GM19240 (cell line): ENCODE measurements at regions not wholly inside any gene's neighbourhood (a gene's known extent, or its start where the extent isn't known, plus 50 kb on each side); places are given as distances from the start of the nearest gene placed in this dataset.

Experiments used
- DNase-seq: peaks from one replicate; pipeline ENCODE4 v3.0.0; 2011; ENCODE audit warnings: low spot score; ENCODE audit not compliant: insufficient read length

DNA sequence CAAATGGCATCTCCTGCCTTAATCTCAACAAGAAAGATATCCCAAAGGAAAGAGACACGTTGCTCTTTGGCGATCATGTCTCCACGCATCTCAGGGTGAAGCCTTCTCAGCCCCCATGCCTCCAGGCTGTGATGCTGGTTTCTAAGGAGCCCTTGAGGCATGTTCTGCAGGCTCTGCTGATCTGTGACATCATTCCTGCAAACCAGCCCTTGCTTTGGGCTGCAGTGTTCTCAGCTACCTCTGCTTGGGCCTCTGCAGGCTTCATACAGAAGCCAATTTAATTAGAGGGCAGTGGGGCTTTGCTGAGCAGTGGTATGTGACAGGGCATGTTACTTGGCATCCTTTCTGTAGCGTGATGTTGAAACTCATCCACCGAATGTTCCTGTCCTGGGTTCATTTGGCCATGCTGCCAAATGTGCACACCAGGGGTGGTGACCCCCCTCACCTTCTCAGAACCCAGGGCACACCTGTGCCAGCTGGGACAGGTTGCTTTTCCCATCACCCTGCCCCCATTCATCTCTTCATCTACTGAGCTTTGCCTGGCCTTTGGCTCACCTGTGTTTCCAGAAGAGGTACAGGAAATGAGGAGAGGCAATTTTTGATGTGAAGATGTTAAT lies 230.9 kb downstream of the TEX29 start:
- no peak for DNase-seq

DNA sequence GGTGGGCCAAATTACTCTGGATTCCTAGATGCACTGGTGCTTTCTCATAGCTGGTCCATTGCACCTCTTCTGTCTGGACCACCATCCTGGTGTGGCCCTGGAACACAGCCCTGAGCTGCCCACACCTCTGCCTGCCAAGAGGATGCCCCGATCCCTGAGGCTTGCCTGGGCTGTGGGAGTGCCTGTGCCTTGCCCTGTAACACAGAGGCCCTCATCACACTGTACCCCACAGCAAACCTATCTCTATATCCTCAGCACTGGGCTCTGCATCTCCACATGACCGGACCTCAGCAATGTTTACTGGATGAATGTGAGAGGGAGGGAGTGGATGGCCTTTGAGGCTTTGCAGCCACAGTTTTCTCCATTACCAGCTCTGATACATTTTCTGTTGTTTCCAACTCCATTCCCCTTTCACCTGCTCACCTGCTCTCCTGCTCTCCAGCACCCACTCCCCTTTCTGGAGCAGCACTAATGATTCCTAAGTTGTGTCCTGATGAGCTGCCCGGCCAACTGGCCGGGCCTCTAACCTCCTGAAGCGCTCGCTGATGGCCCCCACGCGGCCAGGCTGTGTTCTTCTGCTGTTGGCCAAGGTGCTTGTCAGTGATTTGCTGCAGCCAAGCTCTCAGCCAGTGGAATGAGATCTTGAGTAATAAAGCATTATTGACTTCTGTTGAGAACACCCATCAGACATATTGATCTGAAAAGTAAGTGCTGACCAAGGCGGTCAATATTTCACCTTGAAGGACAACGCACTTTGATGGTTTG lies 232.6 kb downstream of the TEX29 start:
- no peak for DNase-seq

DNA sequence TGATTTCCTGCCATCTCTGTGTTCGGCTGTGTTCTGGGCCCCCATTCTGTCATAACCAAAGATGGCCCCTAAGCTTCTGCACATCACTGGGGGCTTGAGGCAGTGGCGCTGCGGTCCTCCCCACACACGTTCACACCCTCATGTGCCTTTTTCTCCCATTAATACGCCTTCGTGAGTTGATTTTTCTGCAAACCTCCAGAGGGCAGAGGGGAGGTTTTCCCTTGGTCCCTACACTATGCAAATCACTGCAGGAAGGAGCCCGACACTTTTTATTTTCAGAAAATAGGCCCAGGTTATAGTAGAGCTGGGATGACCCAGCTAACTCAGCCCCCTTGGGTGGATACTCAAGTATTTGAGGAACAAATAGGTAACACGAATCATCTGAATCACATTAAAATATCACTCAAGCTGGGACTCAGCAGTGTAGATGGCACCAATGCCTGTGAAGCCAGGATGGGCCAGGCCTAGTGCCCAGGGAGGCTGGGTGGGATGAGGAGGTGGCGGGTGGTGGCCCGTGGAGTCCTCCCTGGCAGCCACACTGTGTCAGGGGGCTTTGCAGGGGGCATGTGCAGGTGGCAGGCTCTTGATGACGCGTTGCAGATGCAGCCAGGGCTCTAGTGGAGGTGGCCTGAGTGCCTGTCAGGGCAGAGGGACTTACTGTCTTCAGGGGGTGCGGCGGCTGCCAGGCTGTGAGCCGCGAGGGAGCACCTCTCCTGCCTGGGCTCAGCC lies 234.3 kb downstream of the TEX29 start:
- no peak for DNase-seq

DNA sequence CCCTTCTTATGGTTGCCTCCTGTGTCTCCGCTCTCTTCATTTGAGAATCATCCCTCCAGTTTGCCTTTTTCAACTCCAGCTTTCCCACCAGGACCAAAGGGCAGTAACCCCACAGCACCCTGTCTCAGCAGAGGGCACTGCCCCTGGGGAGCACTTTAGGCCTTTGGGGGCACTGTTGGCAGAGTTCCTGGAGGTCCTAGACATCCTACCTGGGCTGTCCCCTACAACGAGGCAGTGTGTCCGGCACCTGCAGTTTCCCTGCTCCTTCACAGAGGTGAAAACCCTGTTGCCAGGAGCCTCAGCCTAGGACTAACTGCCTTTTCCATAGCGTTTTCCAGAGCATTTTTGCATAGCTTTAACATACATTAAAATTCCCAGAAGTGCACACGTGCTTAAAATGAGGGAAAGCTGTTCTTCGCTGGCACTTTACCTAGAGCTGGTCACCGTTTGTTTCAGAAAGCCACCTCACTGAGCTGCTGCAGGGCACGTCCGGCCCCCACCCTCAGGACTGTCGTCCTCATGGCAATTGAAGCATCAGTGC lies 234.9 kb downstream of the TEX29 start:
- DNase-seq: no peak

DNA sequence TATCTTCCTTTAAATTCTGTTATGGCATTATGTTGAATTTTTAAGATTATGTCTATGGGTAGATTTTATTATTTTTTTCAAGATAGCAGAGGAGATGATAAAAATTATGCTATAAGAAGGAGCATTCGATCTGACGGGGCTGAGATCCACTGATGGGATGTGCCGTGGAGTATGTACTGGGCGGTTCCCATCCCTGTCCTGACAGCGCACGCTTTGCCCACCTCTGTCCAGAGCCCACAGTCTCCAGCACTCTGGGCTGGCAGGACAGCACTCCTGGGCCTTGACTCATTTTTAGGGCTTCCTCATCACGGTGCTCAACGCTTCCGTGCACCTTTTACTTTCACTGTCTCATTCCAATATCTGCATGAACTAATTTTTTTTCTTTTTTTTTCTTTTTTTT lies 235.5 kb downstream of the TEX29 start:
- no peak for DNase-seq

DNA sequence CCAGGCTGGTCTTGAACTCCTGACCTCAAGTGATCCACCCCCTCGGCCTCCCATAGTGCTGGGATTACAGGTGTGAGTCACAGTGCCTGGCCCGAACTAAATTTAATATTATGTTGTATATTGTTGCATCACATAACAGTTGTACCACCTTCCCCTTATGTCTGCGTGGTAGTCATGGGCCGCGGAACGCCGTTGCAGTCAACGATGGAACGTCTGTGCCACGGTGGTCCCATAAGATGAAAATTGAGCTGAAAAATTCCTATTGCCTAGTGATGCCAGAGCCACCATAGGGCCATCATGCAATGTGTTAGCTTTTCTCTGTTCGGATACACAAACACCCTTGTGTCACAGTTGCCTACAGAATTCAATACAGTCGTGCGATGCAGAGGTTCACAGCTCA lies 236.1 kb downstream of the TEX29 start:
- no peak for DNase-seq

DNA sequence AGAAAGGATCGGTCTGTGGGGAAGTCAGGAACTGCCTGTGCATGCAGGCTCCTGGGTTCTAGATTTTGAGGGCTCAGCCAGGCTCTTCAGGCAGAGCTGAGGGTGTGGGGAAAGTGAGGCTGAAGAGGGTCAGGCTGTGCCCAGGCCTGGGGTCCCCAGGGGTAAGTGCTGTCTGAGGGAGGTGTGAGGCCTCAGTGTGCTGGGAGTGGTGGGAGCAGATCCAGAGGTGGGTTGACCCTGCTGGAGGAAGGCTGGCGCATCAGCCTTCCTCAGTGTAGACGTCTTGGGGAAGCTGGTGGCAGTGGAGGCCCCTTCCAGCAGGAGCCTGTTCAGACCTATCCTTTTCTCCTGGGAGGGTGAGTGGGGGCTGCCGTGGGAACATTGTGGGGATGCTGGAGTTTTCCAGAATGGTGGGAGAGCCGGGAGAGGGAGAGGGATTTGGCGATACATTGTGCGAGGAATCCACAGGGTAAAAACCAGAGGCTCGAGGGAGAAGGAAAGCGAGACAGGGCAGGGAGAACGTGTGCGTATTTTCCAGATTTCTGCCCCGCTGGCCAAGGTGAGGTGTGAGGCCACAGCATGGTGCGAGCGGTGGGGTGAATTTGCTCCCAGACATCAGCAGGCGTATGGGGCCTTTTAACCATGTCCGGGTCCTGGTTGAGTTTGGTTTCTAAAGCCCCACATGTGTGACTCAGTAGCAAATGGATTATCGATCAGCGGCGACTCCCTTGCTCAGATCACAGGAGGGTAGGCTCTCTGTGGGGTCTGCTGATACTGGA lies 237.7 kb downstream of the TEX29 start:
- no peak for DNase-seq

DNA sequence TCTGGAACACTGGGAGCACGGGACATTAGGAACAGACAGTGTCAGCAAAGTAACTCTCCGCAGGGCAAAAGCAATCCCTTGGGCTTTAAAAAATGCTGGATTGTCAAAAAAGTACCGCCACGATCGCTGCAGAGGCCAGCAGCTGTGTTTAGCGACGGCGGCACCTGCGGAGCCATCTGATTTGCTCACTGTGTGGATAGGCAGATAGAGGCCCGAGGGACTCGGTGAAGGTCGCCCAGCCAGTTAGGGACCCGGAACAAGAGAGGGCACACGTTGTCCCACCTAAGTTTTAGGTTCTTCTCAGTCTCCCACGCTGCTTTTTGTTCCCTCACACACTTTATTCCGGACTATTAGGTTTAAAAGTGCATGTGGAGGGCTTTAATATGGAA lies 238.3 kb downstream of the TEX29 start:
- DNase-seq: no peak

DNA sequence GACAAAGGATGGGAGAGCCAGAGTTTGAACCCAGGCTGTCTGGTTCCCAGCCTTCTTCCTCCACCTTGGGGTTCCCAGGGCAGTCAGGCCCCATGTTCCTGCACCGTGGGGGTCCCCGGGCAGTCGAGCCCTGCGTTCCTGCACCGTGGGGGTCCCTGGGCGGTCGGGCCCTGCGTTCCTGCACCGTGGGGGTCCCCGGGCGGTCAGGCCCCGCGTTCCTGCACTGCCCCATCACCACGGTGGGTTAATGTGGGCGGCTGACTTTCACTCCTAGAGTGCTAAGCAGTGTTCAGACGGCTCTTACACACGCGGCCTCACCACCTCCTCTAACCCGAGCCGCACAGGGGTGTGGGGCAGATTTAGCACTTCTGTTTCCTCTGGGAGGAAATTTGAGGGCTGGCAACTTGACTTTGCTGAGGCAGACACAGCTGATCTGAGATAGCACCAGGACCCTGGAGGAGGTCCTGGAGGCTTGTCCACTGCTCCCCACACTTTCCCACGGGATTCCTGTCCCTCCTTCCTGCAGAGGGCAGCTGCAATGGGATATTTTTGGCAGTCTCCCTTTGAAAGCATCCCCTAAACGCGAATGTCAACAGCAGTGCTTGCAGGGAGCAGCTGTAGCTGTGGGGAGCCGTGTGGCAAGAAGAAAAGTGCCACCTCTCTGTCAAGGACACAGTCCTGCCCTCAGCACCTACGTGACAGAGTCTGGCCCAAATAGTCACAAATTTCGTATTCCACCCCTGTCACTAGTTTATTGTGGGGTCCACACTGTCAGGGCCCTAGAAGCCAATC lies 239.4 kb downstream of the TEX29 start:
- no peak for DNase-seq

DNA sequence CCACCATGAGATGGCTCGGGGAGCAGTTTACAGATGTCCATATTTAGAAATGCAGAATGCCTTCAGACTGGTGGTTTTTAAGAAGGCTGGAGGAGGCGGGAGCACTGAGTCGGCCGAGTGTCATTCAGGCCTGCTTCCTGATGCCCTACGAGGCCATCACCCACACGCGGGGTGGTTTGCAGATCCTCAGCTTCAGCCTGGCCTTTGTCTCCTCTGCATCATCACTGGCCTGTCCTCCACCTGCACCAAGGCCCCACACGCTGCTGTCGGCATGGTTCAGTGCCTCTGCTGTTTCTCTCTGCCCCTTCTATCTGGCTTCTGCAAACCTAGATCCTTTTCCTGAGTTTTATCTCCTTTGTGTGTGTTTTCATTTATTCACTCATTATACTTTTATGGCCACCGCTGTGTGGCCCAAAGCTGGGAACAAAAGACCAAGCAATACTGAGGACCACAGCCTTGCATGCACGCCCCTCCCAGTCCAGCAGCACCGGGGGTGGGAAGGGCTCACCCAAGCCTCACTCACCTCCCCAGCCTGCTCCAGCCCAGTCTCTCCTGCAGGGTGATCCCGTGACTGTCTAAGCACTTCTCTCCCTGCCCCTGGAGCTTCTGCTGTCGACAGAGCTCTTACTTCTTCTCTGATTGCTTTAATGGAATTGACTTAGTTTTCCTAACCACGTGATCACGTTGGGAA lies 240.8 kb downstream of the TEX29 start:
- no peak for DNase-seq

DNA sequence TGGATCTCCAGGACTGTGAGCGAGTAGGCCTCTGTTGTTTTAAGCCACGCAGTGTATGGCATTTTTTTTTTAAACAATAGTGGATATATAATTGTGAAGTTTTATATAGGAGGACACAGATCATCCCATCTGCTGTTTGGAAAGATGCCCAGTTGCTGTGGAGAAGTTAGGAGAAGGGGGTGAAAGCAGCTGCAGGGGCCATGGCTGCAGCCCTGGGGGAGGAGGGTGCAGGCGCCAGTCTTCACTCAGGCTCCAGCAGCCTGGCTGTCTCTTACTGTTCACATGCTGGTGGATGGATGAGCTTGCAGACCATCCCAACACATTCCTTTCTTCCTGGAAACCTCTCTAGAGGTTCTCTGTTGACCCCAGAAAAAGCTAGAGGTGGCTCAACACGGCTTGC lies 242.3 kb downstream of the TEX29 start:
- DNase-seq: no peak

DNA sequence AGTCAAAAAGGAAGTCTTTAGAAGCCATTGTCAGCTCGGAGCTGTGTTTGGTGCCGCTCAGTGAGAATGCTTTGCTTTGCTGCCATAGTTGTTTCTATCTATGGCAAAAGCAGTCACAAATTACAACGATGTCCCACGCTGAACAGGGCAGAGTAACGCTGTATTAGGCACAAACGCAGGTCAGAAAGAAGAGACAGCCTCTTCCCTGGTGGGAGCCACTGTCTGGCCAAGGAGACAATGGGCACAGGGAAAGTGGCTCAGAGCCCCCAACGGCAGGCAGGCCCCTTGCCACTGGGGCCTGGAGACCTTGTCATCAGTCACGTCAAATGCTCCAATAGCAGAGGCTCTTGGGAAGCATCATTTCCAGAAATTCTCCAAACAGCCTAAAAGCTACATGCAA lies 244.2 kb downstream of the TEX29 start:
- no peak for DNase-seq

DNA sequence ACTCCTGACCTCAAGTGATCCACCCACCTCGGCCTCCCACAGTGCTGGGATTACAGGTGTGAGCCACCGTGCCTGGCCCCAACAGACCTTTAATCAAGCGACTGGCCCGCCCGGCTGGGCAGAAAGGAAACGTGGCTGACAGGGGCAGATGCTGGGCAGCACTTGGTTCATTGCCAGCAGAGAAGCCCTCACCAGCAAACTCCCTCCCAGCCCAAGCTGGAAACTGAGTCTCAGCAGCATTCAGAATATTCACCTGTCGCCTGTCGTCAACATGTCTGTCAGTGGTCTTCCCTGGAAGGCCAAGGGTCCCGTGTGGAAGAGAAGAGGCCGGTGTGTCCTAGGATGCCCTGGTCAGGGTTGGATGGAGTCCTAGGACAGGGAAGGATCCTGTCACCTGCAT lies 245.0 kb downstream of the TEX29 start:
- no peak for DNase-seq

DNA sequence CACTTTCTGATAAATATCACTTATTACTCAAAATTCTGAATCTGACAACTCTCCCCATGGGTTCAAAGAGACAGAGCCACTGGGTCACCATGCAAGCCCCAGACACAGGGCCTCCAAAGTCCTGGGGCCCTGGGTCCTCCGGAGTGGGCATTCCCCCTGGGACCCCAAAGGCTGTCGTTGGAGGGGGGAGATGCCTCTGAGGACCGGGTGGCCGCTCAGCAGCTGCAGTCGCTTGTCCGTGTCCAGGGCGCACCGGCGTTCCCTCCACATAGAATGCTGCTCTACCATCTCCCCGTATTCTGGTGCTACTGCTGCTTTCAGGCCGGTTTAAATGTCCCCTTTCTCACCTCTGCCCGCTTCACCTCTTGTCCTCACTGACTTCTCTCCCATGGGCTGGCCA lies 246.1 kb downstream of the TEX29 start:
- no peak for DNase-seq

DNA sequence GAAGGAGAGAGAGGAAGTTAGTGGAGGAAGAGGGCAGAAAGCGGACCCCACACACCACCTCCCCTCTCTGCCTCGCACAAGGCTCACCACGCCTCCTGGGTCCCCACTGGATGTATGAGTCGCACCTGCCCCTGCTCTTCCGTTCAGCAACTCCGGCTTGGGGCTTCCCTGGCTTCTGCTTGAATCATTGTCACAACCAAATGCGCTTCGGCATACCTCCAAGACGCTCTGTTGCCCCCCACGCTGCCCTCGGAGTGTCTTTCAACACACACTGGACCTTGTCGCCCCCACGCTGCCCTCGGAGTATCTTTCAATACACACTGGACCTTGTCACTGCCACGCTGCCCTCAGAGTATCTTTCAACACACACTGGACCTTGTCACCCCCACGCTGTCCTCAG lies 247.2 kb downstream of the TEX29 start:
- DNase-seq: no peak

DNA sequence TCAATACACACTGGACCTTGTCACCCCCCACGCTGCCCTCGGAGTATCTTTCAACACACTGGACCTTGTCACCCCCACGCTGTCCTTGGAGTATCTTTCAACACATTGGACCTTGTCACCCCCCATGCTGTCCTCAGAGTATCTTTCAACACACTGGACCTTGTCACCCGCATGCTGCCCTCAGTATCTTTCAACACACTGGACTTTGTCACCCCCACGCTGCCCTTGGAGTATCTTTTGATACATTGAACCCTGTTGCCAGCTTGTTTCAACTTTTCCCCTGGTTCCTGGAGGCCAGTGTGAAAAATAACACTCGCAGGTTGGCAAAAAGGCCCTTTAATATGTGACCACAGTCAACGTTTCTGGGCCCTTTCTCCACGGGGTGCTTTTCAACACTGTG lies 247.8 kb downstream of the TEX29 start:
- no peak for DNase-seq

DNA sequence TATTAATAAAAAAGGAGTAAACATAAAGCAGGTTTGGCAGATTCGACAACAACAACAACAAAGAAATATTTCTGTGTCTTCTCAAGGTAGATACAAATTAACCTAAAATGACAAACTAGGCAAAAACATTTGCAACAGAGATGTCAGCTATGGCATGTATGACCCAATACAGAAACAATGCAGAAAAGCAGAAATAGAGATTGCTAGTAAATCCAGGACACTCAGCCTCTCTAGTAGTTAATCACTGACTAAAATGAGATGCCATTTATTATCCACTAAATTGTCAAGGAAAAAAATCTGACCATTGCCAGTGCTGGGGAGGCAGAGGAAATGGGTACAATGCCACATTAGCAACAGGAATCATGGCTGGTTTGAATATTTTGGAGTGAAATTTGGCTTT lies 250.5 kb downstream of the TEX29 start:
- DNase-seq: no peak

DNA sequence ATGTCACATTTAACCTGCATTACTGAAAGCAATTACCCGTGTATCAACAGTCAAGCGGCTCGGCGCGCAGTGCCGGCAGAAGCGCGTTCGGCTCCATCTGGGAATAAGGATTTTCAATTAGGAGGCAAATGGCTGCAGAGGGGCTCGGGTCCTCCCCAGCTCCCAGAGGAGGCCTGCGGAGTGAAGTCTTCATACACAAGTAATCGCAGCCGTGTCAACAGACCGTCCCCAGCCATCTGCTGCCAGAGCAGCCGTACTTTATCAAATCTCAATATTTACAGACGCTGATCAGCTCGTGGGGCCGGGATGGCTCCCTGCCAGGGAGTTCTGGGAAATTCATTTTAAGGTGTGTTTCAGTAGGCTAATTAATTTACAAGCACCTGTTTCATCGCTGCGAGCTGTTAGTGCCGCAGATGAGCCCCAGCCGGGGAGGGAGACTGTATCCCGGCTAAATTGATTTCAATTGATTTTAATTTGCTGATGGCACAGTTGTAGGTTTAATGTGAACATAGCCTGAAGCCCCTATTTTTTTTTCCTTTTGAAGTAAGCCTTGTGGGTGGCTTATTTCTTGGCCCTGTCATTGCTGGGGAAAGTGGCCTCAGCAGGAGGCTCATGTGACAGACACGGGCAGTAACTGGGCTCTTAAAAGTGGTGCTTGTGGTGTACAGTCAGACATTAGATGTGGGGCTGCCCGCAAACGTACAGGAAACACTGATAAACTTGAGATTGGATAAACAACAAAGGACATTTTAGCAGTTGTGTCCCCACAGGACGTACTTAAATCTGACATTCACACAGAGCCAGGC lies 252.7 kb downstream of the TEX29 start:
- DNase-seq: no peak

DNA sequence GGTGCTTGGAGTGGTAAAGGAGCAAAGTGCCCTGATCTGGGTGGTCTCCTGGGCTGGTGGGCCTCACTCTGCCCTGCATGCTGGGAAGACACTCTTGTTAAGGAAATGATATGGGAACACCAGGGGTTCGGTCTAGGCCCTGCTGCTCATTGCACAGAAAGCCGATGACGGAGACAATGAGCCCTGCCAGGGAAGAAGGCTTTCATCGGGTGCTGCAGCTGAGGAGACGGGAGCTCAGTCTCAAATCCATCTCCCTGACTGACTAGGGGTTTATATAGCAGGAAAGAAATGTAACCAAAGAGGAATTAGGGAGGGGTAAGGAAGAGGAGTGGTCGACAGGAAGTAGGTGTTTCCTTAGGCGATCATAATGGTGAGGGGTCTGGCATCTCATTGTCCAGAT lies 253.4 kb downstream of the TEX29 start:
- DNase-seq: no peak
